Right lobe of liver (tissue), 6 donors: ENCODE measurements at regions not wholly inside any gene's neighbourhood (a gene's known extent, or its start where the extent isn't known, plus 50 kb on each side); places are given as distances from the start of the nearest gene placed in this dataset.

ENCODE experiments used
- ATAC-seq, 4 donors: fragments of 200-7000 bp; cut with Tn5 transposase; one replicate each; pipeline ENCODE4 v1.9.1; 2020; ENCODE audit warnings: mild to moderate bottlenecking in 4 of 4, moderate library complexity in 4 of 4
- DNase-seq, 3 donors: peaks; one replicate each; pipeline ENCODE4 v3.0.0-alpha.2; 2020
- H3K27ac ChIP-seq, 3 donors: fragments of 200-600 bp; one replicate each; pipeline ENCODE4 v1.8.0; 2022
- H3K27me3 ChIP-seq, 2 donors: fragments of 200-600 bp; one replicate each; pipeline ENCODE4 v1.8.0; 2022
- H3K36me3 ChIP-seq, 4 donors: fragments of 200-600 bp; sonication (generic) in 1 of 4; one replicate each; pipeline versions ENCODE4 v1.5.1 to v1.8.0; 2017 to 2022; ENCODE audit warnings: control low read depth in 1 of 4
- H3K4me1 ChIP-seq, 4 donors: fragments of 200-600 bp; sonication (generic) in 1 of 4; one replicate each; pipeline versions ENCODE4 v1.5.1 to v1.8.0; 2017 to 2022; ENCODE audit warnings: control low read depth in 1 of 4
- H3K4me3 ChIP-seq, 3 donors: fragments of 200-600 bp; one replicate each; pipeline ENCODE4 v1.8.0; 2022
- H3K9me3 ChIP-seq, 4 donors: fragments of 200-600 bp; sonication (generic) in 1 of 4; one replicate each; pipeline versions ENCODE4 v1.5.1 to v1.8.0; 2017 to 2022; ENCODE audit warnings: control low read depth in 1 of 4
- POLR2A ChIP-seq: fragments of 450-650 bp; IDR thresholded peaks from one replicate; pipeline ENCODE4 v1.6.1; 2017; ENCODE audit warnings: antibody characterized with exemption, mild to moderate bottlenecking
- WGBS: methylation state at CpG from one replicate; pipeline ENCODE4 v1.1.6; 2018; ENCODE audit warnings: low coverage, low lambda C conversion rate; ENCODE audit not compliant: insufficient coverage; ENCODE audit errors: missing lambda C conversion rate; 5-methylcytosine and 5-hydroxymethylcytosine counted together
- intact Hi-C, 2 donors: fragments of 100-400 bp; cut with DNase I; formaldehyde crosslinking; loops; one replicate each; pipeline versions ENCODE4 v1.11.2 to v1.14.1; 2022
- TF ChIP-seq, protein P1 (sequence below), 4 donors: fragments of 200-600 bp in 3 of 4; fragments of 450-650 bp in 1 of 4; IDR thresholded peaks; one replicate each; pipeline versions ENCODE4 v1.5.1 to v1.8.0; 2016 to 2022; ENCODE audit warnings: antibody characterized with exemption in 4 of 4, mild to moderate bottlenecking in 2 of 4
- donor health status: DM: no; HTN: yes; CAD: no.
- donor health status: DM: no; HTN: no; CAD: no.
- donor health status: DM: no; HTN: no; CAD: no.
- donor health status: DM: no; HTN: yes; CAD: no.
- donor health status: DM: no; HTN: yes; CAD: no.

- ATAC-seq: no peak
- Histone ChIP-seq H3K4me1 (peaks cover 0 to 6% (median 0%) of the 10 kb centered on the region in 4 donors), H3K9me3 (no peaks in the 10 kb centered on the region), H3K27ac (no peak overlapping the region), H3K27me3 (no peaks in the 10 kb centered on the region), H3K4me3 (no peak overlapping the region), H3K36me3 (no peaks in the 10 kb centered on the region)
- intact Hi-C loops: no loop called here
- 95% methylated on average over 6 of the region's 7 CpGs for WGBS
- no peak for TF ChIP-seq POLR2A
- TF ChIP-seq, protein P1, sequence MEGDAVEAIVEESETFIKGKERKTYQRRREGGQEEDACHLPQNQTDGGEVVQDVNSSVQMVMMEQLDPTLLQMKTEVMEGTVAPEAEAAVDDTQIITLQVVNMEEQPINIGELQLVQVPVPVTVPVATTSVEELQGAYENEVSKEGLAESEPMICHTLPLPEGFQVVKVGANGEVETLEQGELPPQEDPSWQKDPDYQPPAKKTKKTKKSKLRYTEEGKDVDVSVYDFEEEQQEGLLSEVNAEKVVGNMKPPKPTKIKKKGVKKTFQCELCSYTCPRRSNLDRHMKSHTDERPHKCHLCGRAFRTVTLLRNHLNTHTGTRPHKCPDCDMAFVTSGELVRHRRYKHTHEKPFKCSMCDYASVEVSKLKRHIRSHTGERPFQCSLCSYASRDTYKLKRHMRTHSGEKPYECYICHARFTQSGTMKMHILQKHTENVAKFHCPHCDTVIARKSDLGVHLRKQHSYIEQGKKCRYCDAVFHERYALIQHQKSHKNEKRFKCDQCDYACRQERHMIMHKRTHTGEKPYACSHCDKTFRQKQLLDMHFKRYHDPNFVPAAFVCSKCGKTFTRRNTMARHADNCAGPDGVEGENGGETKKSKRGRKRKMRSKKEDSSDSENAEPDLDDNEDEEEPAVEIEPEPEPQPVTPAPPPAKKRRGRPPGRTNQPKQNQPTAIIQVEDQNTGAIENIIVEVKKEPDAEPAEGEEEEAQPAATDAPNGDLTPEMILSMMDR (IDR thresholded peaks at IDR 0.05): no peak
- no peak for DNase-seq
These were observed 65.8 kb downstream of the BOD1L2 start for GRCh38 chr18:57212678-57213077.

GRCh38 chr18:57214976-57215375, 68.1 kb downstream of the BOD1L2 start:
- Histone ChIP-seq H3K36me3 (no peaks in the 10 kb centered on the region), H3K4me3 (no peak overlapping the region), H3K9me3 (no peaks in the 10 kb centered on the region), H3K4me1 (peaks cover 0 to 6% (median 0%) of the 10 kb centered on the region in 4 donors), H3K27me3 (no peaks in the 10 kb centered on the region), H3K27ac (no peak overlapping the region)
- ATAC-seq (no peak), DNase-seq (no peak)
- intact Hi-C loops: no loop called here
- no CpG with 5 or more reads among the region's 3 CpGs for WGBS
- TF ChIP-seq, protein P1 (IDR thresholded peaks at IDR 0.05): no peak
- TF ChIP-seq POLR2A: no peak

DNA sequence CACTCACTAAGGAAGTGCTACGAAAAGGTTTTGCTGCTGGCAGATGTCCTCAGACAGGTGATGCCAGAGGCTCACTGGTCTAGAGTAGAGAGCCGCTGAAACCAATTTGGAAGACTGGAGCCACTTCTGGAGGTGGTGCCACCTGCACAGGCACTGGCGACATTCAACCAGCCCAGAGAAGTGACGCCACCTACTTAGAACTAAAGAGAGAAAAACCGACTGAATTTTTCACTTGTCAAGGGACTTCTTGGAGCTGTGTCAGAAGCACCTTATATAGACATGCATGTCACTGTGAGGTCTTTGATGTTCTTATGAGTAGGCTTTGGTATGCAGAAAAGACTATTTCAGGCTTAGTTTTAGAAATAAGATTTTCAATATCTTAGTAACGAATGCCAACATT, 71.4 kb downstream of the BOD1L2 start:
- ATAC-seq: no peak
- intact Hi-C loops: no loop called here
- no peaks in the 10 kb centered on the region for H3K36me3 ChIP-seq
- WGBS: 93% methylated on average over 5 of the region's 6 CpGs
- no peak overlapping the region for H3K4me3 ChIP-seq
- no peaks in the 10 kb centered on the region for H3K4me1 ChIP-seq
- TF ChIP-seq, protein P1 (IDR thresholded peaks at IDR 0.05): no peak
- no peak for TF ChIP-seq POLR2A
- no peaks in the 10 kb centered on the region for H3K9me3 ChIP-seq
- H3K27me3 ChIP-seq: no peaks in the 10 kb centered on the region
- H3K27ac ChIP-seq: no peak overlapping the region
- no peak for DNase-seq

DNA sequence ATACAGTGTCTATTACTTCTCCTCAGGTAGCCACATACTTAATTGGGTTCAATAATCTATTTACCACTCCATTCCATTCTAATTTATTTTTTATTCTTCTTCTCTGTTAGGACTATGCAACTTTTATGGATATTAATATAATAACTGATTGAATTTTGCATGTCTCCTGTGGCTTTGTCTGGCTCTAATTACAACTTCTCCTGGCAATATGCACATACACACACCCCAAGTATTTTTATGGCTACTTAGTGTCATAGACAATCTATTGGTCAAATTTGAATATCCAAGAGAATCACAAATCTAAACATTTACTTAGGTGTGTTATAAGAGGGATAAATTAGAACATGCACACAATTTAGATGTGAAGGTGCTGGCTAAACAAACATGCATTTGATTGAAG, 73.1 kb downstream of the BOD1L2 start:
- H3K4me1 ChIP-seq: no peaks in the 10 kb centered on the region
- no peak for DNase-seq
- no peaks in the 10 kb centered on the region for H3K9me3 ChIP-seq
- TF ChIP-seq, protein P1 (IDR thresholded peaks at IDR 0.05): no peak
- no peak for TF ChIP-seq POLR2A
- ATAC-seq: no peak
- intact Hi-C loops: no loop called here
- H3K36me3 ChIP-seq: no peaks in the 10 kb centered on the region
- H3K27ac ChIP-seq: no peak overlapping the region
- no peaks in the 10 kb centered on the region for H3K27me3 ChIP-seq
- no peak overlapping the region for H3K4me3 ChIP-seq

- no peak overlapping the region for H3K4me3 ChIP-seq
- 45% methylated on average over 3 of the region's 3 CpGs for WGBS
- no peak overlapping the region for H3K27ac ChIP-seq
- no peaks in the 10 kb centered on the region for H3K36me3 ChIP-seq
- no peaks in the 10 kb centered on the region for H3K27me3 ChIP-seq
- TF ChIP-seq POLR2A: no peak
- TF ChIP-seq, protein P1 (IDR thresholded peaks at IDR 0.05): no peak
- H3K4me1 ChIP-seq: no peaks in the 10 kb centered on the region
- DNase-seq: no peak
- intact Hi-C loops: no loop called here
- ATAC-seq: no peak
- no peaks in the 10 kb centered on the region for H3K9me3 ChIP-seq
These were observed 73.6 kb downstream of the BOD1L2 start for GRCh38 chr18:57220480-57220879.
